Small intestine (tissue), 7 donors: ENCODE measurements at regions not wholly inside any gene's neighbourhood (a gene's known extent, or its start where the extent isn't known, plus 50 kb on each side); places are given as distances from the start of the nearest gene placed in this dataset.
"Not testable (repeated sequence)": the region's sequence is repeated elsewhere in the genome, so short reads cannot be mapped to it uniquely, and the experiment has no call there.

Source experiments
- DNase-seq, 2 donors: peaks; one replicate each; pipeline versions ENCODE4 v3.0.0 to v3.0.0-alpha.2; 2013
- FAIRE-seq: peaks from 2 replicates; lab custom pipeline; 2012; peaks lifted over from hg19 to GRCh38; lab: Jason Lieb, UNC
- H3K27ac ChIP-seq, 3 donors: one replicate each; pipeline ENCODE4 v1.5.1; 2013; ENCODE audit warnings: low read length in 2 of 3, mild to moderate bottlenecking in 2 of 3, control low read depth in 1 of 3, inconsistent platforms in 1 of 3, low read depth in 1 of 3, moderate library complexity in 1 of 3
- H3K27me3 ChIP-seq, 3 donors: one replicate each; pipeline ENCODE4 v1.6.1; 2013; ENCODE audit warnings: low read length in 3 of 3, inconsistent platforms in 1 of 3; ENCODE audit not compliant: control insufficient read depth in 3 of 3, insufficient read depth in 3 of 3
- H3K36me3 ChIP-seq, 3 donors: one replicate each; pipeline ENCODE4 v1.6.1; 2013; ENCODE audit warnings: low read length in 3 of 3, inconsistent platforms in 1 of 3, low read depth in 1 of 3, mild to moderate bottlenecking in 1 of 3, moderate library complexity in 1 of 3; ENCODE audit not compliant: control insufficient read depth in 3 of 3, insufficient read depth in 2 of 3
- H3K4me1 ChIP-seq, 3 donors: one replicate each; pipeline ENCODE4 v1.6.1; 2013; ENCODE audit warnings: low read length in 2 of 3, inconsistent platforms in 1 of 3, low read depth in 1 of 3, mild to moderate bottlenecking in 1 of 3, moderate library complexity in 1 of 3; ENCODE audit not compliant: control insufficient read depth in 3 of 3, insufficient read depth in 2 of 3
- H3K4me3 ChIP-seq, 3 donors: one replicate each; pipeline ENCODE4 v1.5.1; 2013; ENCODE audit warnings: low read length in 3 of 3, control low read depth in 1 of 3, inconsistent platforms in 1 of 3, low read depth in 1 of 3, mild to moderate bottlenecking in 1 of 3, moderate library complexity in 1 of 3
- H3K9me3 ChIP-seq, 2 donors: one replicate each; pipeline ENCODE4 v1.6.1; 2013; ENCODE audit warnings: low read depth in 1 of 2, low read length in 1 of 2; ENCODE audit not compliant: control insufficient read depth in 2 of 2, insufficient read depth in 1 of 2
- WGBS, 3 donors: extraction: QIAGEN DNeasy Blood & Tissue Kit; methylation state at CpG; one replicate each; pipeline ENCODE4 v1.1.7; 2013; 5-methylcytosine and 5-hydroxymethylcytosine counted together
- donor health status: healthy with polysubstance abuse.
- donor health status: control.
- donor health status: control.
- donor health status: Bipolar disorder and iron deficiency.
- donor health status: healthy.

- no peak overlapping the region for H3K27ac ChIP-seq
- WGBS, 3 donors, result 72 to 82% (median 75%) methylated on average over 4 of the region's 4 CpGs
- no peak for DNase-seq
- H3K4me1 ChIP-seq, result no peaks in the 10 kb centered on the region
- no peak for FAIRE-seq
- H3K4me3 ChIP-seq, result no peak overlapping the region
- no peaks in the 10 kb centered on the region for H3K36me3 ChIP-seq
- H3K9me3 ChIP-seq, result no peaks in the 10 kb centered on the region
- H3K27me3 ChIP-seq, result no peaks in the 10 kb centered on the region
These were observed 534.5 kb downstream of the TMEM114 start for GRCh38 chr16:8055761-8056160.

GRCh38 chr16:8053437-8053836, 536.9 kb downstream of the TMEM114 start:
- FAIRE-seq, result no peak
- no peaks in the 10 kb centered on the region for H3K36me3 ChIP-seq
- no peaks in the 10 kb centered on the region for H3K9me3 ChIP-seq
- DNase-seq, result no peak
- H3K27me3 ChIP-seq, result no peaks in the 10 kb centered on the region
- no peak overlapping the region for H3K4me3 ChIP-seq
- H3K27ac ChIP-seq, result no peak overlapping the region
- no peaks in the 10 kb centered on the region for H3K4me1 ChIP-seq
- WGBS, 3 donors, result 69 to 76% (median 75%) methylated on average over 4 of the region's 4 CpGs

- H3K27ac ChIP-seq, result no peak overlapping the region
- 75 to 83% (median 81%) methylated on average over 4 of the region's 4 CpGs for WGBS, 3 donors
- no peaks in the 10 kb centered on the region for H3K36me3 ChIP-seq
- DNase-seq (no peak), FAIRE-seq (no peak)
- H3K27me3 ChIP-seq, result no peaks in the 10 kb centered on the region
- no peak overlapping the region for H3K4me3 ChIP-seq
- H3K4me1 ChIP-seq, result no peaks in the 10 kb centered on the region
- no peaks in the 10 kb centered on the region for H3K9me3 ChIP-seq
These were observed 541.9 kb downstream of the TMEM114 start for GRCh38 chr16:8048433-8048832.

GRCh38 chr16:8047736-8048135, 542.6 kb downstream of the TMEM114 start:
- no peaks in the 10 kb centered on the region for H3K36me3 ChIP-seq
- H3K4me3 ChIP-seq, result no peak overlapping the region

GRCh38 chr16:8044796-8045195, 545.5 kb downstream of the TMEM114 start:
- Histone ChIP-seq H3K9me3 (no peaks in the 10 kb centered on the region), H3K36me3 (no peaks in the 10 kb centered on the region), H3K27ac (no peak overlapping the region), H3K4me3 (no peak overlapping the region), H3K4me1 (no peaks in the 10 kb centered on the region), H3K27me3 (no peaks in the 10 kb centered on the region)
- no peak for DNase-seq
- FAIRE-seq, result no peak
- 59 to 70% (median 59%) methylated on average over 5 of the region's 5 CpGs for WGBS, 3 donors

More at GRCh38 chr16:8047736-8048135, 542.6 kb downstream of the TMEM114 start:
- no peak for FAIRE-seq
- Histone ChIP-seq H3K27me3 (no peaks in the 10 kb centered on the region), H3K27ac (no peak overlapping the region), H3K9me3 (no peaks in the 10 kb centered on the region), H3K4me1 (no peaks in the 10 kb centered on the region)
- no peak for DNase-seq
- WGBS, 3 donors, result 79 to 81% (median 79%) methylated on average over 7 of the region's 7 CpGs

- Histone ChIP-seq H3K4me1 (no peaks in the 10 kb centered on the region), H3K27ac (no peak overlapping the region), H3K36me3 (no peaks in the 10 kb centered on the region), H3K27me3 (no peaks in the 10 kb centered on the region), H3K9me3 (no peaks in the 10 kb centered on the region), H3K4me3 (no peak overlapping the region)
- no peak for FAIRE-seq
- WGBS, 3 donors, result 71 to 81% (median 73%) methylated on average over 3 of the region's 3 CpGs
- no peak for DNase-seq
These were observed 557.9 kb downstream of the TMEM114 start for GRCh38 chr16:8032406-8032805.

- H3K9me3 ChIP-seq, FAIRE-seq, H3K27ac ChIP-seq, DNase-seq, H3K36me3 ChIP-seq, H3K4me3 ChIP-seq, H3K27me3 ChIP-seq, H3K4me1 ChIP-seq: not testable (repeated sequence)
- WGBS, 3 donors, result 71 to 83% (median 79%) methylated on average over 3 of the region's 3 CpGs
These were observed 560.3 kb downstream of the TMEM114 start for GRCh38 chr16:8030004-8030403.

GRCh38 chr16:8026450-8026849, 563.9 kb downstream of the TMEM114 start:
- DNase-seq (peak in 1 of 2 donors; percentile 3), FAIRE-seq (no peak)
- H3K36me3 ChIP-seq, result no peaks in the 10 kb centered on the region
- H3K27me3 ChIP-seq, result no peaks in the 10 kb centered on the region
- no peaks in the 10 kb centered on the region for H3K4me1 ChIP-seq
- H3K9me3 ChIP-seq, result no peaks in the 10 kb centered on the region
- 52 to 65% (median 64%) methylated on average over 5 of the region's 5 CpGs for WGBS, 3 donors
- H3K4me3 ChIP-seq, result no peak overlapping the region
- H3K27ac ChIP-seq, result no peak overlapping the region

GRCh38 chr16:8023326-8023725, 567.0 kb downstream of the TMEM114 start:
- H3K4me3 ChIP-seq, result no peak overlapping the region
- H3K27ac ChIP-seq, result no peak overlapping the region
- H3K4me1 ChIP-seq, result no peaks in the 10 kb centered on the region
- no peak for DNase-seq
- H3K36me3 ChIP-seq, result no peaks in the 10 kb centered on the region
- no peaks in the 10 kb centered on the region for H3K9me3 ChIP-seq
- no peaks in the 10 kb centered on the region for H3K27me3 ChIP-seq
- FAIRE-seq, result no peak
- WGBS, 3 donors, result 64 to 75% (median 69%) methylated on average over 3 of the region's 3 CpGs
